ENCODE measurements at regions not wholly inside any gene's neighbourhood (a gene's known extent, or its start where the extent isn't known, plus 50 kb on each side); places are given as distances from the start of the nearest gene placed in this dataset.

GRCh38 chr4:32506067-32506466 lies 1785.9 kb downstream of the PCDH7 start:
- no peak for DNase-seq

DNA sequence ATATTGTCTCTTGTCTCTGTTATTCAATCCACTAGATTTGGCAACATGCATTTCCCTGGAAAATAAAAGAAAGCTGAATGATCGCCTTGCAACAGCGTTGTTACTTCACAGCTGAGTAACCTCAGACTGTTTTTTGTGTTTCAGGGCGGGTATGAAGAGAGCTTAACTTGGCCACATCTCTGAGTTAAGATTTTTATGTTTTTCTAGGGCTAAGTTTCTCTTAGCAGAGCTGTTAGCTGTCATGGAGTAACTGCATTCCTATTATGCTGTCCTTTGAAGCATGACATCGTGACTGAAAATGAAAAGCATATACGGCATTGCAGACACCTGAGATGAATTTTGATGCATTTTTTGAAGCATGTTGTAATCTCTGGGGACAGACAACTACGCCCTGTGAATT lies 1798.9 kb downstream of the PCDH7 start:
- DNase-seq = no peak

DNA sequence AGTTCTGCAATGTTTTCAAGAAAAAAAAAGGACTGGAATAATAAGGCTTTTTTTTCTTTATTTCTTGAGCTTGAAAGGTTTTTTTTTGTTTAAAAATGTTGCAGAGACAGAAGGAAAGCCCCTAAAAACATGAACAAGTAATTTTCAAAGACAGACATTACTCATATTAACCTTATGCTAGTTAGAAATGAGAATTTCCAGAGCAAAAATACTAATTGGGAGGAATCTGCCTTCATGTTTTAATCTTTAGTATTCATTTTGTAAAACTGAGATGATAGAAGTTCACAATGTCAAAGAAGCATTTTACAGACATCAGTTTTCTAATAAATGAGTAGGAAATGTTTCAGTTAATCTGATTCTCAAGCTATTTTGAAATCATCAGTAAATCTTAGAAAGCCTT lies 1805.3 kb downstream of the PCDH7 start:
- DNase-seq = no peak

GRCh38 chr4:32544846-32545245 lies 1824.7 kb downstream of the PCDH7 start:
- DNase-seq = no peak

- no peak for DNase-seq
Observed at GRCh38 chr4:32551943-32552342, 1831.8 kb downstream of the PCDH7 start.

DNA sequence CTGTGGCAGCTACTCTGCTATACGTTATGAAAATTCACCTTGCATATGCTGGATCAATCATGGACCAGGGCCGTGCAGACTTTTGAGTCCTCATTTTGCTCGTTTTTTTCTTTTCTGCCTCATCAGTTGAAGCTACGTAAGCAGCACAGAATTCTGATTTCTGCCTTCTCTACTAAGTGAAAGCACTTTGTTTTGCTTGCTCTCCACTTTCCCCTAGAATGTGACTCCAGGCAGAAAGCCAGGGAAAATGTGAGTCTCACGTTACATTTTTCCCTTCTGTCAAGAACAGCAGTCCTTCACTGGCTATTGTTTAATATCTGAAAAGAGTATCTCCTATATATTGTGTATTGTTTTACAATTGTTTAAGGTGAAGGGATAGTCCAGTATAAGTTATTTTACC lies 1840.1 kb downstream of the PCDH7 start:
- no peak for DNase-seq

- no peak for DNase-seq
Observed at GRCh38 chr4:32562010-32562409, 1841.8 kb downstream of the PCDH7 start.

DNA sequence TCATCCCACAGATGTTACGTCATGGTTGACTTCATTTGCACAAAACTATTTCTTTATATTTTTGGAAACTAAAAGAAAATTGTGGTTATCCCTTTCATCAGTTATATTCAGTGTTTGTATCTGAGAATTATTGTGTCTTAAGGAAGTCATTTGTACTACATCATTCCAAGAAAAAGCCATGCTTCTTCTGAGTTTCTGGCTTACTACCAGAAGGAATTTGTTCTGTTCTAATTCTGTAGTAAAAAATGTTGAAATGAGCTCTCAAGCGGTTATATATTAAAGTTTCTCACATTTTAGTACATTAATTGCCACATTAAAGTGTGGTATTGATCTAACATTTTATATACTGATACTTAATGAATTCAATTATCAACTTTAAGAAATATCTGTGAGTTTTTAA lies 1844.5 kb downstream of the PCDH7 start:
- DNase-seq = no peak

DNA sequence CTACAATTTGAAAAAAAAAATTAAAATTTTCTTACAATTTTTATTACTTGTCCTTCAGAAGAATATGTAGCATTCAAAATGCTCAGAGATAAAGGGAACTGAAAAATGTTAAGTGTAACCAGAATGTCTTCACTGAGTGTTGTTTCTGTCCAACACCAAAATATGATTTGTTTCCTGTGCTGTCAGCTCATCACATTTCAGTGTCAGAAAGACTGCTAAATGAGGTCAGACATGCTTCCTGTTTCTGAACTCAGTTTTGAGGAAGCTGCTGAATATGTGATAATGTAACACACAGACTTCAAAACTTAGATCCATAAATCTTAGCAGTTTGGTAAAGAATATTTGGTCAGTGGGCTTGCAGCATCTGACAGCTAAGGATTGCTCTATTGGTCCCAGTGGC lies 1849.7 kb downstream of the PCDH7 start:
- DNase-seq = no peak

DNA sequence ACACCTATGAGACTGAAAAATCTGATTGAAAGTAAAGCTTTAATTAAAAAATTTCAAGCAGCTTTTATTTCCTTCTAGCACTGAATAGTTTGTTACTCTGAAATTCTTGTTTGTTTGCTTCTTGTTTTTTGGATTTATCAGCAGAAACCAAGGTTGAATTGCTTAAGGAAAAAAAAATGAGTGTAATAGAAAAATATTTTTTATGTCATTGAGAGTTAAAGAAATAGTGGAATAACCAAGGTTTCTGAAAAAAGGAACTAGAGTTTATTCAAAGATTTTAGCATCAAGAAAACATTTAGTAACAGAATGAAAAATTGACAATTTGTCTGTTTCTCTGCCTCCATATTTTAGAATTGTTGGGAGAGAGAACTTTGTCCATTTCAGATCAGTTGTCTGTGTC lies 1852.2 kb downstream of the PCDH7 start:
- no peak for DNase-seq

DNA sequence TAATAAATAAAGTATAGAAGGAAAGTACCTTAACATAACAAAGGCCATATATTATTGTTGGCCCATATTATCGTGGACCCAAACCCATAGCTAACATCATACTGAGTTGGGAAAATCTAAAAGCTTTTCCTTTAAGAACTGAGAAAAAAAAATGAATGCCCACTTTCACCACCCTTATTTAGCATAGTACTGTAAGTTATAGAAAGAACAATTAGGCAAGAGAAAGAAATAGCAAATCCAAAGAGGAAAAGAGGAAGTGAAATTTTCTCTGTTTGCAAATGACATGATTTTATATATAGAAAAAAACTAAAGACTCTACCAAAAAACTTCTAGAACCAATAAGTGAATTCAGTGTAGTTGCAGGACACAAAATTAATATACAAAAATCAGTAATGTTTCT lies 1854.6 kb downstream of the PCDH7 start:
- DNase-seq = no peak

- no peak for DNase-seq
Observed at GRCh38 chr4:32589097-32589496, 1868.9 kb downstream of the PCDH7 start.

GRCh38 chr4:32589853-32590252 lies 1869.7 kb downstream of the PCDH7 start:
- DNase-seq = no peak

GRCh38 chr4:32597354-32597753 lies 1877.2 kb downstream of the PCDH7 start:
- no peak for DNase-seq

DNA sequence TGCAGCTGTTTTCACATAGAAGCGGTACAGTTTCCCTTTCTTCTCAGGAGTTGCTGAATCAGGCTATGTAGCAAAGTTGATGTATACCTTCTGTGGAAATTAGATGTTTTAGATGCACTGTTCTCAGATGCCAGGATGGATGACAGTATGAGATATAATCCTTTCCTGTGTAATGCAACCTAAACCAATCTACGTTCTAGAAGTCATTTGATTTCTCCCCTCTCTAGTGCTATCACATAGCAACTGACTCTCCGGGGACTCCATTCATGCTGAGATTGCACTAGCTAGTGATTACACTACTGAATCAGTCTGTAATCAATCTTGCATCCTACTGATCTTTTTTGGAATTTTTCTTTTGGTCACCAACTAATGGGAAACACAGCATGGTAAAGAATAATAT lies 1881.7 kb downstream of the PCDH7 start:
- DNase-seq = no peak

- no peak for DNase-seq
Observed at GRCh38 chr4:32607978-32608377, 1887.8 kb downstream of the PCDH7 start.

- DNase-seq = no peak
Observed at GRCh38 chr4:32624943-32625603, 1904.9 kb downstream of the PCDH7 start.

GRCh38 chr4:32625687-32626337 lies 1905.6 kb downstream of the PCDH7 start:
- DNase-seq = no peak

DNA sequence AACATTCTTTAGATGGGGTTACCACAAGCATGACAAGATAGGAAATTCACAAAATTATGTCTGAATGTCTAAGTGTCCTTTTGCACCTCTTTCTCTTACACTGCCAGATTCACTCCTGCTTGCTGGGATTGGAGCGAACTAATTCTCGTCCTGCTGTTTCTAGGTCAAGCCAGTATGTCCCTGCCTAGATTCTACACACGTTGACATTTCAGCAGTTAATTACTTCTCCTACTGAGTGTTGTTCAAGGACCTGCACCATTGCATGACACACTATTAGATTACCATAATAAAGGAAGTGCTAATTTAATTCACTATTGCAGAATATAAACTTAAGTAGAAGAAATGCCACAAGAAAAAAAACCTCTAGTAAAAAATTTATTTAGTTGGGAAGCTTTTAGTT lies 1911.7 kb downstream of the PCDH7 start:
- DNase-seq = no peak

GRCh38 chr4:32633421-32633820 lies 1913.3 kb downstream of the PCDH7 start:
- DNase-seq = no peak

- DNase-seq = no peak
Observed at GRCh38 chr4:32645653-32646052, 1925.5 kb downstream of the PCDH7 start.

GRCh38 chr4:32658019-32658418 lies 1937.8 kb downstream of the PCDH7 start:
- DNase-seq = no peak

DNA sequence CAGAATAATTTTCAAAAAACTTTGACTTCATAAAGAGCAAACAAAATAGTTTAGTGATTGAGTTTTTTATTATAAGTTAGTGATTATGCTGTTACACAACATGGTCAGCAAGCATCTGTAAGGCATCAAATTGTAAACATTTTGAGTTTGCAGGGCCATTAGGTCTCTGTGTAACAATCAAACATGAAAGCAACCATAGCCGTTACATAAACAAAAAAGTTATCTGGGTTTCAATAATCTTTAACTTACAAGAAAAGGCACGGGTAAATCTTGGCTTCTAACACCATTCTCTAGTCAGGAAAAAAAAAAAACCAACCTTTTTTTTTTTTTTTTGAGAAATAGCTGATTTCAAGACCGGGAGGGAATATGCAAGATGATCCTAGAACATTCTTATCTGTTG lies 1941.1 kb downstream of the PCDH7 start:
- no peak for DNase-seq

DNA sequence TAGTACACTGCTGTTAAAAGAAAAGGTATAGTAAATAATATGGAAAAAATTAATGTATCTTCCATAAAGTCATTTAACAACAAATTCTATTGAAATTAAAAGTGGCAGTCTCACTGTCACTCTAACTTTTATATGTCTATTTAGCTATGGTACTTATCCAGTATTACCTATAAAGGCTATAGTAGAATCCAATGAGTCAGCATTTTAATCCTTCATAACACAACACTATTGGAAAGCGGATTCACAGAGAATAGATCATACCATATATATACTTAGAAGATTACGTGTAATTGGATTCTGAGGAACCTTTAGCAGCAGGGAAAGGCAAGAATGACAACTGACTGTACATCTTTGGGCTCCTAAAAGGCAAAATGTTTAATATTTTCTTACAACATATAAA lies 1942.6 kb downstream of the PCDH7 start:
- DNase-seq = no peak

GRCh38 chr4:32672359-32672758 lies 1952.2 kb downstream of the PCDH7 start:
- no peak for DNase-seq
